GM12878 (cell line): ENCODE measurements at regions not wholly inside any gene's neighbourhood (a gene's known extent, or its start where the extent isn't known, plus 50 kb on each side); places are given as distances from the start of the nearest gene placed in this dataset.

Experiments used
- POU2F2 ChIP-seq: IDR thresholded peaks from 3 replicates; pipeline ENCODE4 v1.6.1; 2011; ENCODE audit warnings: low read depth, mild to moderate bottlenecking, low read length, borderline replicate concordance
- TF ChIP-seq, protein P1 (sequence below): IDR thresholded peaks from 2 replicates; pipeline ENCODE4 v1.6.1; 2011; ENCODE audit warnings: borderline replicate concordance, low read depth, mild to moderate bottlenecking, moderate library complexity, mixed read lengths, low read length; ENCODE audit not compliant: insufficient read depth; ENCODE audit errors: extremely low read length
- TF ChIP-seq, protein P2 (sequence below): IDR thresholded peaks from 2 replicates; pipeline ENCODE4 v1.6.1; 2012; ENCODE audit warnings: mild to moderate bottlenecking, low read depth, low read length
- TF ChIP-seq, protein P3 (sequence below): IDR thresholded peaks from 2 replicates; pipeline ENCODE4 v1.6.1; 2011; ENCODE audit warnings: borderline replicate concordance, low read depth, mild to moderate bottlenecking, moderate library complexity, low read length; ENCODE audit not compliant: insufficient read depth, poor library complexity, severe bottlenecking

DNA sequence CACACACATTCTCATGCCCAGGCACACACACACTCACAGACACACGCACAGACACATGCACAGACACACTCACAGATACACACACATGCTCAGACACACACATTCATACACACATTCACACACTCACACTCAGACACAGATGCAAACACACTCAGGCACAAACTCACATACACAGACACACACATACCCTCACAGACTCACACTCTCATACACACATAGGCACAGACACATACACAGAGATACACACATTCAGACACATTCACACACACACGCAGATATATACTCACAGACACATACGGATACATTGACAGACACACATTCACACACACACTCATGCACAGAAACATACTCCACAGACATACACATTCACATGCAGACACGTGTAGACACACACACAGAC, 89.6 kb downstream of the RBFOX3 start (continued):
- TF ChIP-seq, protein P1, sequence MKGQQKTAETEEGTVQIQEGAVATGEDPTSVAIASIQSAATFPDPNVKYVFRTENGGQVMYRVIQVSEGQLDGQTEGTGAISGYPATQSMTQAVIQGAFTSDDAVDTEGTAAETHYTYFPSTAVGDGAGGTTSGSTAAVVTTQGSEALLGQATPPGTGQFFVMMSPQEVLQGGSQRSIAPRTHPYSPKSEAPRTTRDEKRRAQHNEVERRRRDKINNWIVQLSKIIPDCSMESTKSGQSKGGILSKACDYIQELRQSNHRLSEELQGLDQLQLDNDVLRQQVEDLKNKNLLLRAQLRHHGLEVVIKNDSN: no peak
- TF ChIP-seq POU2F2: no peak
- TF ChIP-seq, protein P2, sequence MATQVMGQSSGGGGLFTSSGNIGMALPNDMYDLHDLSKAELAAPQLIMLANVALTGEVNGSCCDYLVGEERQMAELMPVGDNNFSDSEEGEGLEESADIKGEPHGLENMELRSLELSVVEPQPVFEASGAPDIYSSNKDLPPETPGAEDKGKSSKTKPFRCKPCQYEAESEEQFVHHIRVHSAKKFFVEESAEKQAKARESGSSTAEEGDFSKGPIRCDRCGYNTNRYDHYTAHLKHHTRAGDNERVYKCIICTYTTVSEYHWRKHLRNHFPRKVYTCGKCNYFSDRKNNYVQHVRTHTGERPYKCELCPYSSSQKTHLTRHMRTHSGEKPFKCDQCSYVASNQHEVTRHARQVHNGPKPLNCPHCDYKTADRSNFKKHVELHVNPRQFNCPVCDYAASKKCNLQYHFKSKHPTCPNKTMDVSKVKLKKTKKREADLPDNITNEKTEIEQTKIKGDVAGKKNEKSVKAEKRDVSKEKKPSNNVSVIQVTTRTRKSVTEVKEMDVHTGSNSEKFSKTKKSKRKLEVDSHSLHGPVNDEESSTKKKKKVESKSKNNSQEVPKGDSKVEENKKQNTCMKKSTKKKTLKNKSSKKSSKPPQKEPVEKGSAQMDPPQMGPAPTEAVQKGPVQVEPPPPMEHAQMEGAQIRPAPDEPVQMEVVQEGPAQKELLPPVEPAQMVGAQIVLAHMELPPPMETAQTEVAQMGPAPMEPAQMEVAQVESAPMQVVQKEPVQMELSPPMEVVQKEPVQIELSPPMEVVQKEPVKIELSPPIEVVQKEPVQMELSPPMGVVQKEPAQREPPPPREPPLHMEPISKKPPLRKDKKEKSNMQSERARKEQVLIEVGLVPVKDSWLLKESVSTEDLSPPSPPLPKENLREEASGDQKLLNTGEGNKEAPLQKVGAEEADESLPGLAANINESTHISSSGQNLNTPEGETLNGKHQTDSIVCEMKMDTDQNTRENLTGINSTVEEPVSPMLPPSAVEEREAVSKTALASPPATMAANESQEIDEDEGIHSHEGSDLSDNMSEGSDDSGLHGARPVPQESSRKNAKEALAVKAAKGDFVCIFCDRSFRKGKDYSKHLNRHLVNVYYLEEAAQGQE: no peak
- TF ChIP-seq, protein P3, sequence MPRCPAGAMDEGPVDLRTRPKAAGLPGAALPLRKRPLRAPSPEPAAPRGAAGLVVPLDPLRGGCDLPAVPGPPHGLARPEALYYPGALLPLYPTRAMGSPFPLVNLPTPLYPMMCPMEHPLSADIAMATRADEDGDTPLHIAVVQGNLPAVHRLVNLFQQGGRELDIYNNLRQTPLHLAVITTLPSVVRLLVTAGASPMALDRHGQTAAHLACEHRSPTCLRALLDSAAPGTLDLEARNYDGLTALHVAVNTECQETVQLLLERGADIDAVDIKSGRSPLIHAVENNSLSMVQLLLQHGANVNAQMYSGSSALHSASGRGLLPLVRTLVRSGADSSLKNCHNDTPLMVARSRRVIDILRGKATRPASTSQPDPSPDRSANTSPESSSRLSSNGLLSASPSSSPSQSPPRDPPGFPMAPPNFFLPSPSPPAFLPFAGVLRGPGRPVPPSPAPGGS: peak; percentile 65
